ENCODE measurements at regions not wholly inside any gene's neighbourhood (a gene's known extent, or its start where the extent isn't known, plus 50 kb on each side); places are given as distances from the start of the nearest gene placed in this dataset.
A peak's percentile ranks its signal among the peaks of the same experiment; 100 is the strongest.

GRCh38 chr9:93812410-93812668 is 142.8 kb downstream of the BARX1 start:
- Histone ChIP-seq H3K9me3 (peaks cover 0 to 6% (median 0%) of the 10 kb centered on the region in 11 donors), H3K27ac (no peak overlapping the region), H3K4me1 (no peaks in the 10 kb centered on the region), H3K4me3 (no peak overlapping the region), H3K36me3 (no peaks in the 10 kb centered on the region), H3K27me3 (peaks cover 0 to 71% (median 40%) of the 10 kb centered on the region in 7 donors)
- no peak for TF ChIP-seq CTCF (IDR thresholded peaks at IDR 0.05)
- intact Hi-C loops (cut with DNase I) = no loop called here
- WGBS, 2 donors = 97 to 100% methylated on average over 1 of the region's 1 CpG
- no peak for ATAC-seq
- DNase-seq = no peak

GRCh38 chr9:93810028-93810971 is 144.9 kb downstream of the BARX1 start:
- no peak for DNase-seq
- Histone ChIP-seq H3K4me3 (no peak overlapping the region), H3K4me1 (no peaks in the 10 kb centered on the region), H3K36me3 (no peaks in the 10 kb centered on the region), H3K27me3 (peaks cover 0 to 56% (median 27%) of the 10 kb centered on the region in 7 donors), H3K27ac (no peak overlapping the region), H3K9me3 (peaks cover 0 to 9% (median 0%) of the 10 kb centered on the region in 11 donors)
- intact Hi-C loops (cut with DNase I) = no loop called here
- ATAC-seq = peak in 1 of 8 donors; percentile 30
- no peak for TF ChIP-seq CTCF (IDR thresholded peaks at IDR 0.05)
- 45 to 55% methylated on average over 45 of the region's 45 CpGs for WGBS, 2 donors

DNA sequence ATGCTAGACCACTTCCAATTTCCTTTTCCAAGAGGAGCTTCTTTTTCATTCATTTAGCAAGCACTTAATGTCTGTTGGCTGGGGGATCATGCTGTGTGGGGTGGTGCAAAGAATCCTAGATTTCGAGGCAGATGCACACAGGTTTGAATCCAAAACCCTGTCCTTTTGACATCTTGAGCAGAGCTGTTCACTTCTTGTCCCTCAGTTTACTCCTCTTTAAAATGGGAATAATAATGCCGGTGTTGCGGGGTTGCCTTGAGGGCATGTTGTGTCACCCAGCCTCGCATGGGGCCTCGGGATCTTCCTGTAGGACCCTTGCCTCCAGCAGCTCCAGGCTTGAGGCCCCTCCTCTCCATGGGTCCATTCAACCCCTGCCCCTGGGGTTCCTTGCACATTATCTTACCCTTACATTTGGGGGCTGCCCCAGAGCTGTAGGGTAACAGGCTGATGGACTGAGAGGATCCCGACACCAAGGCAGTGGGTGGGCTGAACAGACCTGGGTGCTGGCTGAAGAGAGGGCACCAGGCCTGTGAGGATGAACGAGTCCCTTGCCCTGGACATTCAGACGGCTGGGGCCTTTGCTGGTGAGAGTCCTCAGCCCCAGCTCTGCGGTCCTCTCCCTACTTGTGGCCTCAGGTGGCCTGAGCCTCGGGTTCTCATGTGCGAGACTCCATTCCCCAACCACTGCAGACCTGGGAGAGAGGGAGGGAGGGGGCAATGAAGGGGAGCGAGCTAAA is 145.8 kb downstream of the BARX1 start:
- TF ChIP-seq CTCF (IDR thresholded peaks at IDR 0.05) = no peak
- intact Hi-C loops (cut with DNase I) = no loop called here
- Histone ChIP-seq H3K4me3 (no peak overlapping the region), H3K36me3 (no peaks in the 10 kb centered on the region), H3K4me1 (no peaks in the 10 kb centered on the region), H3K9me3 (peaks cover 0 to 17% (median 0%) of the 10 kb centered on the region in 11 donors), H3K27ac (no peak overlapping the region), H3K27me3 (peaks cover 0 to 51% (median 25%) of the 10 kb centered on the region in 7 donors)
- 83 to 86% methylated on average over 12 of the region's 12 CpGs for WGBS, 2 donors
- ATAC-seq (no peak), DNase-seq (no peak)

GRCh38 chr9:93808115-93809029 is 146.8 kb downstream of the BARX1 start:
- no peak overlapping the region for H3K27ac ChIP-seq
- peaks cover 0 to 18% (median 0%) of the 10 kb centered on the region in 11 donors for H3K9me3 ChIP-seq
- intact Hi-C loops (cut with DNase I) = no loop called here
- DNase-seq (no peak), ATAC-seq (no peak)
- no peak for TF ChIP-seq CTCF (IDR thresholded peaks at IDR 0.05)
- H3K27me3 ChIP-seq = peaks cover 0 to 44% (median 17%) of the 10 kb centered on the region in 7 donors
- H3K36me3 ChIP-seq = no peaks in the 10 kb centered on the region
- WGBS, 2 donors = 66 to 78% methylated on average over 10 of the region's 10 CpGs
- H3K4me3 ChIP-seq = no peak overlapping the region
- no peaks in the 10 kb centered on the region for H3K4me1 ChIP-seq
